GM18861 (cell line): ENCODE measurements at regions not wholly inside any gene's neighbourhood (a gene's known extent, or its start where the extent isn't known, plus 50 kb on each side); places are given as distances from the start of the nearest gene placed in this dataset.
"Not testable (repeated sequence)": the region's sequence is repeated elsewhere in the genome, so short reads cannot be mapped to it uniquely, and the experiment has no call there.

Experiments used
- ATAC-seq: cut with Tn5 transposase; IDR thresholded peaks from one replicate; pipeline ENCODE4 v1.9.1; 2021; ENCODE audit not compliant: unreplicated experiment

- ATAC-seq = no peak
Measured at GRCh38 chr5:51802551-51803184, 419.4 kb downstream of the ISL1 start.

GRCh38 chr5:51806677-51807076 is 423.4 kb downstream of the ISL1 start:
- ATAC-seq = no peak

- no peak for ATAC-seq
Measured at GRCh38 chr5:51810592-51810991, 427.3 kb downstream of the ISL1 start.

GRCh38 chr5:51811883-51812471 is 428.7 kb downstream of the ISL1 start:
- ATAC-seq = no peak

GRCh38 chr5:51814817-51815216 is 431.6 kb downstream of the ISL1 start:
- not testable (repeated sequence) for ATAC-seq

- no peak for ATAC-seq
Measured at GRCh38 chr5:51816427-51816826, 433.2 kb downstream of the ISL1 start.

- ATAC-seq = no peak
Measured at GRCh38 chr5:51821697-51822096, 438.4 kb downstream of the ISL1 start.

GRCh38 chr5:51829230-51829629 is 446.0 kb downstream of the ISL1 start:
- no peak for ATAC-seq

GRCh38 chr5:51829691-51830090 is 446.4 kb downstream of the ISL1 start:
- no peak for ATAC-seq

GRCh38 chr5:51832934-51833470 is 449.8 kb downstream of the ISL1 start:
- no peak for ATAC-seq

- no peak for ATAC-seq
Measured at GRCh38 chr5:51838459-51838858, 455.2 kb downstream of the ISL1 start.

GRCh38 chr5:51843893-51844292 is 460.6 kb downstream of the ISL1 start:
- no peak for ATAC-seq

- no peak for ATAC-seq
Measured at GRCh38 chr5:51846015-51846414, 462.8 kb downstream of the ISL1 start.

GRCh38 chr5:51859624-51860023 is 476.4 kb downstream of the ISL1 start:
- no peak for ATAC-seq

GRCh38 chr5:51860532-51861018 is 477.3 kb downstream of the ISL1 start:
- no peak for ATAC-seq

GRCh38 chr5:51872144-51872543 is 488.9 kb downstream of the ISL1 start:
- no peak for ATAC-seq

- ATAC-seq = no peak
Measured at GRCh38 chr5:51881901-51882300, 498.7 kb downstream of the ISL1 start.

- no peak for ATAC-seq
Measured at GRCh38 chr5:51882647-51883046, 499.4 kb downstream of the ISL1 start.

GRCh38 chr5:51889703-51890102 is 506.5 kb downstream of the ISL1 start:
- ATAC-seq = no peak

- ATAC-seq = no peak
Measured at GRCh38 chr5:51890435-51891116, 507.3 kb downstream of the ISL1 start.

- ATAC-seq = no peak
Measured at GRCh38 chr5:51892680-51893079, 509.4 kb downstream of the ISL1 start.

GRCh38 chr5:51895834-51896233 is 512.6 kb downstream of the ISL1 start:
- no peak for ATAC-seq
